GM12878 (cell line): ENCODE measurements at regions not wholly inside any gene's neighbourhood (a gene's known extent, or its start where the extent isn't known, plus 50 kb on each side); places are given as distances from the start of the nearest gene placed in this dataset.

Source experiments
- ATAC-seq: fragments of 200-7000 bp; cut with Tn5 transposase; 3 replicates; pipeline ENCODE4 v1.9.1; 2020; ENCODE audit warnings: mild to moderate bottlenecking, moderate library complexity
- BruUV-seq: library from RNA; stranded (reverse); fragments of 400-500 nt; replicated peaks from 2 replicates; lab custom pipeline; 2021; lab: Mats Ljungman, UMichigan
- CTCF ChIA-PET: fragments of 300-600 bp; sonication (Branson Sonifier 250); formaldehyde crosslinking; extraction: SDS; loops from one replicate; lab custom pipeline; 2021; ENCODE audit warnings: inconsistent platforms; lab: Yijun Ruan, JAX
- POLR2A ChIA-PET: fragments of 350-600 bp; formaldehyde crosslinking; extraction: SDS; loops from one replicate; lab custom pipeline; 2021; ENCODE audit warnings: inconsistent platforms; lab: Charles Lee
- RAD21 ChIA-PET: fragments of 300-600 bp; sonication (Branson Sonifier 250); formaldehyde crosslinking; loops from one replicate; lab custom pipeline; 2023; ENCODE audit warnings: antibody characterized with exemption; ENCODE audit not compliant: unreplicated experiment; lab: Charles Lee
- SMC1A ChIA-PET: fragments of 300-600 bp; sonication (Branson Sonifier 250); formaldehyde crosslinking; loops from one replicate; lab custom pipeline; 2023; ENCODE audit not compliant: unreplicated experiment, uncharacterized antibody; lab: Charles Lee
- DNase-seq: peaks from one replicate; pipeline ENCODE4 v3.0.0-alpha.2; 2011; ENCODE audit warnings: low read depth, low spot score
- FAIRE-seq: peaks from 3 replicates; lab custom pipeline; 2011; peaks lifted over from hg19 to GRCh38; lab: Jason Lieb, UNC
- H2AFZ ChIP-seq: 2 replicates; pipeline ENCODE4 v1.6.0; 2011; ENCODE audit warnings: low read depth, low read length, control low read depth; ENCODE audit not compliant: control insufficient read depth
- H3K27ac ChIP-seq: 2 replicates; pipeline ENCODE4 v1.5.1; 2011; ENCODE audit warnings: control low read depth; ENCODE audit not compliant: control insufficient read depth, insufficient read depth
- H3K27me3 ChIP-seq, 2 experiments: replicated peaks in 1 of 2; 2 replicates each; pipeline versions ENCODE4 v1.6.0 to v1.6.1; 2011; ENCODE audit warnings: low read length in 1 of 2; ENCODE audit not compliant: control insufficient read depth in 2 of 2, insufficient read depth in 2 of 2
- H3K36me3 ChIP-seq, 2 experiments: 2 replicates each; pipeline ENCODE4 v1.5.1; 2011; ENCODE audit warnings: low read length in 1 of 2; ENCODE audit not compliant: control insufficient read depth in 2 of 2, insufficient read depth in 2 of 2
- H3K4me1 ChIP-seq: 2 replicates; pipeline ENCODE4 v1.6.1; 2011; ENCODE audit warnings: mild to moderate bottlenecking, low read length, moderate library complexity, mixed read lengths; ENCODE audit not compliant: control insufficient read depth, insufficient read depth
- H3K4me2 ChIP-seq: 2 replicates; pipeline ENCODE4 v1.6.0; 2011; ENCODE audit warnings: control low read depth; ENCODE audit not compliant: control insufficient read depth, insufficient read depth
- H3K4me3 ChIP-seq: fragments of 200-600 bp; sonication (generic); 2 replicates; pipeline ENCODE4 v1.5.1; 2016
- H3K79me2 ChIP-seq: 2 replicates; pipeline ENCODE4 v1.6.0; 2011; ENCODE audit warnings: low read length; ENCODE audit not compliant: control insufficient read depth, insufficient read depth
- H3K9ac ChIP-seq: 2 replicates; pipeline ENCODE4 v1.8.0; 2011; ENCODE audit warnings: low read length, control low read depth, mixed read lengths; ENCODE audit not compliant: control insufficient read depth, insufficient read depth
- H3K9me3 ChIP-seq: replicated peaks from 3 replicates; pipeline ENCODE4 v1.5.1; 2011; ENCODE audit warnings: mild to moderate bottlenecking, low read length; ENCODE audit not compliant: control insufficient read depth, insufficient read depth
- H4K20me1 ChIP-seq: 2 replicates; pipeline ENCODE4 v1.6.0; 2011; ENCODE audit not compliant: control insufficient read depth, insufficient read depth
- GABPA ChIP-seq: IDR thresholded peaks from 2 replicates; pipeline ENCODE4 v1.6.1; 2014; ENCODE audit warnings: antibody characterized with exemption, low read depth, mild to moderate bottlenecking, inconsistent platforms
- MEF2B ChIP-seq: fragments of 450-650 bp; IDR thresholded peaks from 2 replicates; pipeline ENCODE4 v1.6.1; 2018; ENCODE audit warnings: mild to moderate bottlenecking, moderate library complexity; ENCODE audit not compliant: partially characterized antibody, poor library complexity, severe bottlenecking
- MYC ChIP-seq: IDR thresholded peaks from 2 replicates; pipeline ENCODE4 v1.6.1; 2011; ENCODE audit warnings: mild to moderate bottlenecking, low read length, moderate library complexity, inconsistent platforms; ENCODE audit not compliant: insufficient read depth, insufficient replicate concordance, insufficient read length, severe bottlenecking
- RB1 ChIP-seq: fragments of 450-650 bp; formaldehyde crosslinking; IDR thresholded peaks from 2 replicates; pipeline ENCODE4 v1.6.1; 2017; ENCODE audit warnings: mild to moderate bottlenecking, borderline replicate concordance
- SP1 ChIP-seq: IDR thresholded peaks from one replicate; pipeline ENCODE4 v1.6.1; 2011; ENCODE audit warnings: low read depth, low read length
- ZNF384 ChIP-seq: IDR thresholded peaks from 2 replicates; pipeline ENCODE4 v1.6.1; 2012; ENCODE audit warnings: low read depth, mild to moderate bottlenecking, low read length, improper control_type of control experiment, borderline replicate concordance
- ZSCAN29 ChIP-seq: fragments of 450-650 bp; IDR thresholded peaks from 2 replicates; pipeline ENCODE4 v1.6.1; 2017; ENCODE audit warnings: mild to moderate bottlenecking, moderate library complexity
- WGBS: methylation state at CpG from one replicate; pipeline ENCODE4 v1.1.6; 2016; ENCODE audit warnings: low lambda C conversion rate; ENCODE audit not compliant: insufficient replicate concordance, insufficient coverage; ENCODE audit errors: missing lambda C conversion rate; 5-methylcytosine and 5-hydroxymethylcytosine counted together
- in situ Hi-C: fragments of 300-500 bp; cut with MboI; formaldehyde crosslinking; loops from 9 replicates; pipeline ENCODE4 v1.14.3; 2018; ENCODE audit warnings: mixed read lengths
- intact Hi-C: fragments of 100-400 bp; cut with micrococcal nuclease; formaldehyde crosslinking; loops from one replicate; pipeline ENCODE4 v1.14.2; 2022; ENCODE audit not compliant: unreplicated experiment
- TF ChIP-seq, protein P1 (sequence below): fragments of 450-650 bp; IDR thresholded peaks from 2 replicates; pipeline ENCODE4 v1.6.1; 2018; ENCODE audit warnings: borderline replicate concordance, mild to moderate bottlenecking; ENCODE audit not compliant: partially characterized antibody
- TF ChIP-seq, protein P2 (sequence below): fragments of 450-650 bp; IDR thresholded peaks from 2 replicates; pipeline ENCODE4 v1.6.1; 2017; ENCODE audit warnings: mild to moderate bottlenecking, moderate library complexity

DNA sequence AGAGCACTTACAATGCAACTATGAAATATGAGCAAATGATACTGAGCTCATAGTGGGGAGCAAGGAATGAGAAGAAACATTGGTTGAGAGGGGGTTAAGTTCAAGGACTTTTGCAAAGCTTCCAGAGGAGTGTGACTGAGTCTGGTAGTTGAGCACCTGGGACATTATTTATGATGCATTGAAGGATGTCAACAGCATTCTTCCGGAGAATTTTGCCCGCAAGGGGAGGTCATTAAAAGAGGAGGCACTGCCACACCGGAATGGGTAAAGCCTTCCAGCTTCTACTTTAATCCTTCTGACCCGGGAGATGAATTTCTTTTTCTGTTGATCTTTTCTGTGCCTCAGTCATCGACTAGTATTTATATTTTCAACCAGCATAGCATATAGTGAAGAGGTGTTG is 208.4 kb upstream of the CAMK1G start:
- Histone ChIP-seq H3K4me2 (no peak overlapping the region), H3K9me3 (no peaks in the 10 kb centered on the region), H3K79me2 (no peaks in the 10 kb centered on the region), H3K27ac (no peak overlapping the region), H3K4me3 (no peak overlapping the region), H3K9ac (no peak overlapping the region), H2AFZ (no peak overlapping the region), H3K4me1 (no peaks in the 10 kb centered on the region), H3K36me3 (no peaks in the 10 kb centered on the region), H4K20me1 (no peaks in the 10 kb centered on the region), H3K27me3 (peaks cover 2 to 3% of the 10 kb centered on the region in 2 experiments; a peak in 3 of 4 replicates)
- intact Hi-C loops (no loop called here), in situ Hi-C loops (no loop called here)
- ChIA-PET SMC1A (interaction anchor here (0.6 to 1.8 kb wide), 4 partner anchors 9 to 408 kb away, joined by 3 to 5 read pairs (median 4); no protein-coding TSS in a partner anchor), POLR2A (no interaction called here), CTCF (interaction anchor here (1.1 kb wide), 1 partner anchor 127 kb away, joined by 3 read pairs; no protein-coding TSS in a partner anchor), RAD21 (no interaction called here)
- WGBS: 50% methylated on average over 5 of the region's 5 CpGs
- no TSS peak for BruUV-seq
- no peak for TF ChIP-seq ZNF384
- TF ChIP-seq, protein P1, sequence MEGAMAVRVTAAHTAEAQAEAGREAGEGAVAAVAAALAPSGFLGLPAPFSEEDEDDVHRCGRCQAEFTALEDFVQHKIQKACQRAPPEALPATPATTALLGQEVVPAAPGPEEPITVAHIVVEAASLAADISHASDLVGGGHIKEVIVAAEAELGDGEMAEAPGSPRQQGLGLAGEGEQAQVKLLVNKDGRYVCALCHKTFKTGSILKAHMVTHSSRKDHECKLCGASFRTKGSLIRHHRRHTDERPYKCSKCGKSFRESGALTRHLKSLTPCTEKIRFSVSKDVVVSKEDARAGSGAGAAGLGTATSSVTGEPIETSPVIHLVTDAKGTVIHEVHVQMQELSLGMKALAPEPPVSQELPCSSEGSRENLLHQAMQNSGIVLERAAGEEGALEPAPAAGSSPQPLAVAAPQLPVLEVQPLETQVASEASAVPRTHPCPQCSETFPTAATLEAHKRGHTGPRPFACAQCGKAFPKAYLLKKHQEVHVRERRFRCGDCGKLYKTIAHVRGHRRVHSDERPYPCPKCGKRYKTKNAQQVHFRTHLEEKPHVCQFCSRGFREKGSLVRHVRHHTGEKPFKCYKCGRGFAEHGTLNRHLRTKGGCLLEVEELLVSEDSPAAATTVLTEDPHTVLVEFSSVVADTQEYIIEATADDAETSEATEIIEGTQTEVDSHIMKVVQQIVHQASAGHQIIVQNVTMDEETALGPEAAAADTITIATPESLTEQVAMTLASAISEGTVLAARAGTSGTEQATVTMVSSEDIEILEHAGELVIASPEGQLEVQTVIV: no peak
- TF ChIP-seq, protein P2, sequence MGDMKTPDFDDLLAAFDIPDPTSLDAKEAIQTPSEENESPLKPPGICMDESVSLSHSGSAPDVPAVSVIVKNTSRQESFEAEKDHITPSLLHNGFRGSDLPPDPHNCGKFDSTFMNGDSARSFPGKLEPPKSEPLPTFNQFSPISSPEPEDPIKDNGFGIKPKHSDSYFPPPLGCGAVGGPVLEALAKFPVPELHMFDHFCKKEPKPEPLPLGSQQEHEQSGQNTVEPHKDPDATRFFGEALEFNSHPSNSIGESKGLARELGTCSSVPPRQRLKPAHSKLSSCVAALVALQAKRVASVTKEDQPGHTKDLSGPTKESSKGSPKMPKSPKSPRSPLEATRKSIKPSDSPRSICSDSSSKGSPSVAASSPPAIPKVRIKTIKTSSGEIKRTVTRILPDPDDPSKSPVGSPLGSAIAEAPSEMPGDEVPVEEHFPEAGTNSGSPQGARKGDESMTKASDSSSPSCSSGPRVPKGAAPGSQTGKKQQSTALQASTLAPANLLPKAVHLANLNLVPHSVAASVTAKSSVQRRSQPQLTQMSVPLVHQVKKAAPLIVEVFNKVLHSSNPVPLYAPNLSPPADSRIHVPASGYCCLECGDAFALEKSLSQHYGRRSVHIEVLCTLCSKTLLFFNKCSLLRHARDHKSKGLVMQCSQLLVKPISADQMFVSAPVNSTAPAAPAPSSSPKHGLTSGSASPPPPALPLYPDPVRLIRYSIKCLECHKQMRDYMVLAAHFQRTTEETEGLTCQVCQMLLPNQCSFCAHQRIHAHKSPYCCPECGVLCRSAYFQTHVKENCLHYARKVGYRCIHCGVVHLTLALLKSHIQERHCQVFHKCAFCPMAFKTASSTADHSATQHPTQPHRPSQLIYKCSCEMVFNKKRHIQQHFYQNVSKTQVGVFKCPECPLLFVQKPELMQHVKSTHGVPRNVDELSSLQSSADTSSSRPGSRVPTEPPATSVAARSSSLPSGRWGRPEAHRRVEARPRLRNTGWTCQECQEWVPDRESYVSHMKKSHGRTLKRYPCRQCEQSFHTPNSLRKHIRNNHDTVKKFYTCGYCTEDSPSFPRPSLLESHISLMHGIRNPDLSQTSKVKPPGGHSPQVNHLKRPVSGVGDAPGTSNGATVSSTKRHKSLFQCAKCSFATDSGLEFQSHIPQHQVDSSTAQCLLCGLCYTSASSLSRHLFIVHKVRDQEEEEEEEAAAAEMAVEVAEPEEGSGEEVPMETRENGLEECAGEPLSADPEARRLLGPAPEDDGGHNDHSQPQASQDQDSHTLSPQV: no peak
- TF ChIP-seq MEF2B: no peak
- no peak for TF ChIP-seq RB1
- TF ChIP-seq ZSCAN29: no peak
- no peak for TF ChIP-seq MYC
- TF ChIP-seq SP1: no peak
- no peak for TF ChIP-seq GABPA
- FAIRE-seq (no peak), ATAC-seq (no peak), DNase-seq (no peak)
